ENCODE measurements at regions not wholly inside any gene's neighbourhood (a gene's known extent, or its start where the extent isn't known, plus 50 kb on each side); places are given as distances from the start of the nearest gene placed in this dataset.

DNA sequence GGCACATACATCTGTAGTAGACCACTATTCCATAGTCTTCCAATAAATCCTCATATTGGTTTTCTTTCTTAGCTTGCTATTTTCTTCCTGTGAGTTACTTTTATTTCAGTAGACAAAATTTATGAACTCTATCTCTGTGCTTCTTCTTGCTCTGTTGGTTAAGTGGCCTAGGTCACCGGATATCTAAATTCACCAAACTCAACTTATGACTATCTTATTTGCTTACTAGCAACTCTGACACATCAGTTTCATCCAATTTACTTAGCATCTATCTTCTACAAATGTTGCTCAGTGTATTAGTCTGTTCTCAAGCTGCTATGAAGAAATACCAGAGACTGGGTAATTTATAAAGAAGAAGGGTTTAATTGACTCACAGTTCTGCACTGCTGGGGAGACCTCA is 432.5 kb upstream of the FSIP2 start:
- TF ChIP-seq POLR2A (IDR thresholded peaks at IDR 0.05; ENCODE audit: low read length) (no peak), GATA1 (IDR thresholded peaks at IDR 0.05; ENCODE audit: low read depth, low read length) (no peak)
